Neural progenitor cell (in vitro differentiated cells): ENCODE measurements at regions not wholly inside any gene's neighbourhood (a gene's known extent, or its start where the extent isn't known, plus 50 kb on each side); places are given as distances from the start of the nearest gene placed in this dataset.

Experiments
- EZH2 ChIP-seq: fragments of 200-600 bp; sonication (generic); IDR thresholded peaks from 2 replicates; pipeline ENCODE4 v1.6.1; 2017; ENCODE audit warnings: antibody characterized with exemption, mild to moderate bottlenecking, moderate library complexity
- TF ChIP-seq, protein P1 (sequence below): fragments of 200-600 bp; sonication (generic); IDR thresholded peaks from 2 replicates; pipeline ENCODE4 v1.5.1; 2017; ENCODE audit warnings: antibody characterized with exemption, mild to moderate bottlenecking

DNA sequence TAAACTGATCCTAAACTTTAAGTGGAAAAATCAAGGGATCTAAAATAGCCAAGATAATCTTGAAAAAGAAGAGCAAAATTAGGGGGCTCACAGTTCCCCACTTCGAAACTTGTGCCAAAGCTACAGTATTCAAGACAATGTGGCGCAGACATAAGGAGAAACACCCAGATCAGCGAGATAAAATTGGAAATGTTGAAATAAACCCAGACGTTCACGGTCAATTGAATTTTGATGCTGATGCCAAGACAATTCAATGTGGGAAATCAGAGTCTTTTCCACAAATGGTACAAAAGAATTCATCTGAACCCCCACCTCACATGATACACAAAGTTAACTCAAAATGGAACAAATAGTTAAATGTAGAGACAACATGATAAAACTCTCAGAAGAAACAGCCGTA, 601.6 kb downstream of the BRD1 start:
- no peak for TF ChIP-seq EZH2
- TF ChIP-seq, protein P1, sequence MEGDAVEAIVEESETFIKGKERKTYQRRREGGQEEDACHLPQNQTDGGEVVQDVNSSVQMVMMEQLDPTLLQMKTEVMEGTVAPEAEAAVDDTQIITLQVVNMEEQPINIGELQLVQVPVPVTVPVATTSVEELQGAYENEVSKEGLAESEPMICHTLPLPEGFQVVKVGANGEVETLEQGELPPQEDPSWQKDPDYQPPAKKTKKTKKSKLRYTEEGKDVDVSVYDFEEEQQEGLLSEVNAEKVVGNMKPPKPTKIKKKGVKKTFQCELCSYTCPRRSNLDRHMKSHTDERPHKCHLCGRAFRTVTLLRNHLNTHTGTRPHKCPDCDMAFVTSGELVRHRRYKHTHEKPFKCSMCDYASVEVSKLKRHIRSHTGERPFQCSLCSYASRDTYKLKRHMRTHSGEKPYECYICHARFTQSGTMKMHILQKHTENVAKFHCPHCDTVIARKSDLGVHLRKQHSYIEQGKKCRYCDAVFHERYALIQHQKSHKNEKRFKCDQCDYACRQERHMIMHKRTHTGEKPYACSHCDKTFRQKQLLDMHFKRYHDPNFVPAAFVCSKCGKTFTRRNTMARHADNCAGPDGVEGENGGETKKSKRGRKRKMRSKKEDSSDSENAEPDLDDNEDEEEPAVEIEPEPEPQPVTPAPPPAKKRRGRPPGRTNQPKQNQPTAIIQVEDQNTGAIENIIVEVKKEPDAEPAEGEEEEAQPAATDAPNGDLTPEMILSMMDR, result no peak
